ENCODE measurements at regions not wholly inside any gene's neighbourhood (a gene's known extent, or its start where the extent isn't known, plus 50 kb on each side); places are given as distances from the start of the nearest gene placed in this dataset.

DNA sequence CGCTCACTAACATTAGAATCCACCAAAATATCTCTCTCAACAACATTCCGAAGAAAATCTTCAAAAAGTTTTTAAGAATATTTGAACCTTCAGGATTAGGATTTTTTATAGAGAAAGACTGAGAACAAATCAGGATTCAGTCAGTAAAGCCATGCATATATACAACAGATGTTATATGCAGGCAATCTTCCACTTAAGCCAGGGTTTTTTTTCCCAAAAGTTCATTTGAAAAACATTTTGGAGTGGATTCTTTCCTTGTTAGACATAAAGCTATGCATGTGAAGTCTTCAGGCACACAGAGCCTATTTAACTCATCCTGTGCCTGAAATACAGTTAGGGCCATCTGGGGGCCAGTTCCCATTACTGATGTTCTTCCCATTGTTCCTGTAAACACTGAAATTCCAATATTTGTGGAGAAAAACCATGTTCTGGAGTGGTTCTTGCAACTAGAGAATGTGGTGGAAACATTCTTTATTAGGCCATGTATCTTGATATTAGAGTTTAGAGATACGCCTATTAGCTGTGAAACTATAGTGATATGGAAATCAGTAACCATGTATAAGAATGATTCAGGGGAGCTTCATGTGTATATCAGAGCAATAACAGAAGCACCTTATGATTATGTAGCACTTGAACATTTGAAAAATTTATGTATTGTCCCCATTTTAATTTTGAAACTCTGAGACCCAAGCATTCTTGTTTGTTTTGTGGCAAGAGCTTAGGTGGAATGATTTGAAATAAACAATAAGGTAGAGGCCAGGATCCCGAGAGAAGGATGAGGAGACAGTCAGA is 61.7 kb downstream of the PLEKHG1 start:
- TF ChIP-seq ZSCAN29 (IDR thresholded peaks at IDR 0.05): no peak
- TF ChIP-seq, protein P1, sequence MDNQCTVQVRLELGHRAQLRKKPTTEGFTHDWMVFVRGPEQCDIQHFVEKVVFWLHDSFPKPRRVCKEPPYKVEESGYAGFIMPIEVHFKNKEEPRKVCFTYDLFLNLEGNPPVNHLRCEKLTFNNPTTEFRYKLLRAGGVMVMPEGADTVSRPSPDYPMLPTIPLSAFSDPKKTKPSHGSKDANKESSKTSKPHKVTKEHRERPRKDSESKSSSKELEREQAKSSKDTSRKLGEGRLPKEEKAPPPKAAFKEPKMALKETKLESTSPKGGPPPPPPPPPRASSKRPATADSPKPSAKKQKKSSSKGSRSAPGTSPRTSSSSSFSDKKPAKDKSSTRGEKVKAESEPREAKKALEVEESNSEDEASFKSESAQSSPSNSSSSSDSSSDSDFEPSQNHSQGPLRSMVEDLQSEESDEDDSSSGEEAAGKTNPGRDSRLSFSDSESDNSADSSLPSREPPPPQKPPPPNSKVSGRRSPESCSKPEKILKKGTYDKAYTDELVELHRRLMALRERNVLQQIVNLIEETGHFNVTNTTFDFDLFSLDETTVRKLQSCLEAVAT (IDR thresholded peaks at IDR 0.05): no peak
- no peak for TF ChIP-seq MTA2 (IDR thresholded peaks at IDR 0.05; ENCODE audit: low read depth)
- no peak for TF ChIP-seq SP1 (IDR thresholded peaks at IDR 0.05; ENCODE audit: low read depth, low read length)
- TF ChIP-seq SREBF1 (IDR thresholded peaks at IDR 0.05; ENCODE audit: low read length): no peak
- no peak for TF ChIP-seq TCF12 (IDR thresholded peaks at IDR 0.05; ENCODE audit: low read depth, low read length)
- TF ChIP-seq SPI1 (IDR thresholded peaks at IDR 0.05; ENCODE audit: borderline replicate concordance, insufficient read depth, low read depth, low read length): no peak
- TF ChIP-seq TAF1 (IDR thresholded peaks at IDR 0.05; ENCODE audit: borderline replicate concordance, low read depth, low read length): no peak
- TF ChIP-seq NFXL1 (IDR thresholded peaks at IDR 0.05; ENCODE audit: borderline replicate concordance): no peak
- no peak for TF ChIP-seq CEBPZ (IDR thresholded peaks at IDR 0.05; ENCODE audit: low read depth, low read length)
- TF ChIP-seq BCLAF1 (IDR thresholded peaks at IDR 0.05): no peak
- TF ChIP-seq MYC (IDR thresholded peaks at IDR 0.05; ENCODE audit: insufficient read depth, insufficient read length, insufficient replicate concordance, low read length, severe bottlenecking): no peak
- TF ChIP-seq NR2F1 (conservative IDR thresholded peaks at IDR 0.05): no peak
- no peak for FAIRE-seq
- WGBS (ENCODE audit: insufficient coverage, insufficient replicate concordance, low lambda C conversion rate, missing lambda C conversion rate): 55% methylated on average over 4 of the region's 4 CpGs
- no peak for DNase-seq (ENCODE audit: low read depth, low spot score)
- intact Hi-C loops (cut with micrococcal nuclease; ENCODE audit: unreplicated experiment): no loop called here
- no peaks in the 10 kb centered on the region for H3K79me2 ChIP-seq (ENCODE audit: control insufficient read depth, insufficient read depth, low read length)
- CTCF ChIA-PET: interaction anchor here (1.2 to 2.1 kb wide), 3 partner anchors 25 to 244 kb away, joined by 3 to 13 read pairs (median 4); no protein-coding TSS in a partner anchor
- RAD21 ChIA-PET (ENCODE audit: unreplicated experiment): interaction anchor here (1.5 kb wide), 1 partner anchor 21 kb away, joined by 3 read pairs; no protein-coding TSS in a partner anchor
- ATAC-seq: no peak
- no peak overlapping the region for H3K9ac ChIP-seq (ENCODE audit: control insufficient read depth, insufficient read depth, low read length)
- H3K9me3 ChIP-seq (replicated peaks; ENCODE audit: control insufficient read depth, insufficient read depth, low read length): no peaks in the 10 kb centered on the region
- no TSS peak for BruUV-seq (replicated peaks)
- no peaks in the 10 kb centered on the region for H3K27me3 ChIP-seq (replicated peaks in 1 of 2; ENCODE audit: control insufficient read depth in 2 of 2, insufficient read depth in 2 of 2, low read length in 1 of 2)
- SMC1A ChIA-PET (ENCODE audit: uncharacterized antibody, unreplicated experiment): interaction anchor here (1.1 to 1.9 kb wide), 4 partner anchors 8 to 24 kb away, joined by 3 to 10 read pairs (median 6); no protein-coding TSS in a partner anchor
- no peaks in the 10 kb centered on the region for H4K20me1 ChIP-seq (ENCODE audit: control insufficient read depth, insufficient read depth)
- no peak overlapping the region for H3K27ac ChIP-seq (ENCODE audit: control insufficient read depth, insufficient read depth)
- POLR2A ChIA-PET: no interaction called here
- no peak overlapping the region for H3K4me2 ChIP-seq (ENCODE audit: control insufficient read depth, insufficient read depth)
- H2AFZ ChIP-seq (ENCODE audit: control insufficient read depth, low read depth, low read length): no peak overlapping the region
- no peaks in the 10 kb centered on the region for H3K36me3 ChIP-seq (ENCODE audit: control insufficient read depth in 2 of 2, insufficient read depth in 2 of 2, low read length in 1 of 2)
- H3K4me1 ChIP-seq (ENCODE audit: control insufficient read depth, insufficient read depth, low read length): no peaks in the 10 kb centered on the region
- no peak overlapping the region for H3K4me3 ChIP-seq
- in situ Hi-C loops (cut with MboI): no loop called here

Data from GM12878 (cell line).